Thoracic aorta (tissue), 2 donors: ENCODE measurements at regions not wholly inside any gene's neighbourhood (a gene's known extent, or its start where the extent isn't known, plus 50 kb on each side); places are given as distances from the start of the nearest gene placed in this dataset.

Experiments used
- ATAC-seq: fragments of 150-250 bp; one replicate; pipeline ENCODE4 v1.8.0; 2017; ENCODE audit warnings: low read depth; ENCODE audit not compliant: insufficient number of reproducible peaks, low FRiP score
- DNase-seq: peaks from one replicate; pipeline ENCODE4 v3.0.0-alpha.2; 2020; ENCODE audit warnings: low spot score
- H3K27ac ChIP-seq, 2 donors: fragments of 200-600 bp; sonication (generic); 1 replicate in 1 of 2; 2 replicates in 1 of 2; pipeline ENCODE4 v1.5.1; 2016; ENCODE audit warnings: mild to moderate bottlenecking in 2 of 2, moderate library complexity in 2 of 2
- H3K27me3 ChIP-seq: fragments of 200-600 bp; sonication (generic); replicated peaks from 2 replicates; pipeline ENCODE4 v1.6.0; 2016; ENCODE audit warnings: mild to moderate bottlenecking; ENCODE audit not compliant: insufficient read depth
- H3K36me3 ChIP-seq: fragments of 200-600 bp; sonication (generic); one replicate; pipeline ENCODE4 v1.5.1; 2016
- H3K4me1 ChIP-seq, 2 donors: fragments of 200-600 bp; sonication (generic); 1 replicate in 1 of 2; 2 replicates in 1 of 2; pipeline versions ENCODE4 v1.5.1 to v1.6.0; 2016; ENCODE audit warnings: low read depth in 2 of 2, mild to moderate bottlenecking in 1 of 2; ENCODE audit not compliant: control insufficient read depth in 1 of 2
- H3K4me3 ChIP-seq: fragments of 200-600 bp; sonication (generic); 2 replicates; pipeline ENCODE4 v1.5.1; 2016; ENCODE audit warnings: mild to moderate bottlenecking
- H3K9me3 ChIP-seq: fragments of 200-600 bp; sonication (generic); 2 replicates; pipeline ENCODE4 v1.5.1; 2016
- TF ChIP-seq, protein P1 (sequence below): fragments of 200-600 bp; sonication (generic); IDR thresholded peaks from one replicate; pipeline ENCODE4 v1.5.1; 2019; ENCODE audit warnings: antibody characterized with exemption

DNA sequence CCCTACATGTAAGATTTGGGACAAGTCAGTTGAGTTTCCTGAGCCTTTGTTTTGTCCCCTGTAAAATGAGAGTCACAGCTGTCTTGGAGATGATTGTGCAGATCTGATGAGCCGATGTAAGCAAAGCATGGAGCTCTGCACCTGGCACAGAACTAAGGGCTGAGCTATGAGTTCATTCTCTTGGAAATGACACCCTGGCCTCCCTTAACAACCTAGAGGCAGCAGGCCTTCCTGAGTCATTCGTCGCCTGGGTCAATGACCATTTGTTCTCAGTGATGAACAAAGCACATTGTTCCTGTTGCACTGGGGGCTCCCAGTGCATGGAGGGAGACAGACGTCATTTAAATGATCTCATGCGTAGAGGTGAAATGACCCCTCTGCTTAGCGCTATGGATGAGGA lies 62.8 kb upstream of the GCSH start:
- Histone ChIP-seq H3K27ac (no peak overlapping the region), H3K4me3 (no peak overlapping the region), H3K4me1 (no peaks in the 10 kb centered on the region), H3K27me3 (no peaks in the 10 kb centered on the region), H3K9me3 (no peaks in the 10 kb centered on the region), H3K36me3 (no peaks in the 10 kb centered on the region)
- TF ChIP-seq, protein P1, sequence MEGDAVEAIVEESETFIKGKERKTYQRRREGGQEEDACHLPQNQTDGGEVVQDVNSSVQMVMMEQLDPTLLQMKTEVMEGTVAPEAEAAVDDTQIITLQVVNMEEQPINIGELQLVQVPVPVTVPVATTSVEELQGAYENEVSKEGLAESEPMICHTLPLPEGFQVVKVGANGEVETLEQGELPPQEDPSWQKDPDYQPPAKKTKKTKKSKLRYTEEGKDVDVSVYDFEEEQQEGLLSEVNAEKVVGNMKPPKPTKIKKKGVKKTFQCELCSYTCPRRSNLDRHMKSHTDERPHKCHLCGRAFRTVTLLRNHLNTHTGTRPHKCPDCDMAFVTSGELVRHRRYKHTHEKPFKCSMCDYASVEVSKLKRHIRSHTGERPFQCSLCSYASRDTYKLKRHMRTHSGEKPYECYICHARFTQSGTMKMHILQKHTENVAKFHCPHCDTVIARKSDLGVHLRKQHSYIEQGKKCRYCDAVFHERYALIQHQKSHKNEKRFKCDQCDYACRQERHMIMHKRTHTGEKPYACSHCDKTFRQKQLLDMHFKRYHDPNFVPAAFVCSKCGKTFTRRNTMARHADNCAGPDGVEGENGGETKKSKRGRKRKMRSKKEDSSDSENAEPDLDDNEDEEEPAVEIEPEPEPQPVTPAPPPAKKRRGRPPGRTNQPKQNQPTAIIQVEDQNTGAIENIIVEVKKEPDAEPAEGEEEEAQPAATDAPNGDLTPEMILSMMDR, result no peak
- ATAC-seq (no peak), DNase-seq (no peak)

DNA sequence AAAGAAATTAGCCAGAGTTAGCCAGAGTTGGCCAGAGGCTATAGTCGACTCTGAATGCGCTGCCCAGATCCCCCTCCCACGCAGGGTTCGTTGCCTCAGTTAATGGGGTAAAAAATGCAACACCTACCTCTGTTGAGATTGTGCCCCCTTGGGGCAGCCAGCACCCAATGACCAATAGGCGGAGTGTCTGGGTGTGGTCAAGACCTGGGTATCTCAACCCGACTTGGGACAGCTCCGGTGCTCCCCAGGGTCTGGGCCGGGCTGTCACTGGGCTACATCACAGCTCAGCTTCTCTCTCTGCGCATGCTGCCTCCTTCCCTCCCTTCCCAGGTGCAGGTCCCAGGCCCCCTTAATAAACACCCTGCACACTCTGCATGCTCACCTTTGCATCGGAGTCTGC lies 59.6 kb upstream of the GCSH start:
- H3K27me3 ChIP-seq, result no peaks in the 10 kb centered on the region
- H3K27ac ChIP-seq, result no peak overlapping the region
- no peaks in the 10 kb centered on the region for H3K9me3 ChIP-seq
- ATAC-seq (no peak), DNase-seq (no peak)
- TF ChIP-seq, protein P1, result no peak
- no peak overlapping the region for H3K4me3 ChIP-seq
- no peaks in the 10 kb centered on the region for H3K4me1 ChIP-seq
- H3K36me3 ChIP-seq, result no peaks in the 10 kb centered on the region

DNA sequence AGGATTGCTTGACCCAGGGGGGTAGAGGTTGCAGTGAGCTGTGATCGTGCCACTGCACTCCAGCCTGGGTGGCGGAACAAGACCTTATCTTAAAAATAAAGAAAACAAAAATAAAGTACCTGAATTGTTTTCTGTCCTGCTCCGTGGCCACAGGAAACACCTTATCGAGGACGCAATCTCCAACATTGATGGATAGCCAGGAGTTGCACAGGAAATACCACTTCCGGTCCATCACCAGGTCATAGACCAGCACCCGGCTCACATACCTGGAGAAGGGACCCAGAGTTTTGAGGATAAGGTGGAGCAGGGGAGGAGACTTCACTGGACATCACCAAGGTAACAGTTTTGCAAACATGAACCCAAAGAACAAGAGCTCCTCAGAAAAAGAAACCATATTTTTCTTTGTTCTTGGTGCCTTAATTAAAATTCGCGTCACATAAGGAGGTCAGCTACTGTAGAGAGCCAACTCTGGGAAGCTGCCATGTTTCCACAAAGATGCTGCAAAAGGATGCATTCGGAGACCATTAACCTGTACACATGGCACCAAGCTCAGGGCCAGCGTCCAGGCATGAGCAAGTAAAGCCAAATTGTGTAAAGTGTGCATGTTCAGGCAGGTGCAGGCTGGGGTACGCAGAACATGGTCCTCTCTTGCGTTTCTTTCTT lies 55.6 kb upstream of the GCSH start:
- Histone ChIP-seq H3K9me3 (no peaks in the 10 kb centered on the region), H3K4me1 (no peaks in the 10 kb centered on the region), H3K36me3 (no peaks in the 10 kb centered on the region), H3K4me3 (no peak overlapping the region), H3K27me3 (no peaks in the 10 kb centered on the region), H3K27ac (no peak overlapping the region)
- TF ChIP-seq, protein P1, result no peak
- ATAC-seq, result no peak
- no peak for DNase-seq

DNA sequence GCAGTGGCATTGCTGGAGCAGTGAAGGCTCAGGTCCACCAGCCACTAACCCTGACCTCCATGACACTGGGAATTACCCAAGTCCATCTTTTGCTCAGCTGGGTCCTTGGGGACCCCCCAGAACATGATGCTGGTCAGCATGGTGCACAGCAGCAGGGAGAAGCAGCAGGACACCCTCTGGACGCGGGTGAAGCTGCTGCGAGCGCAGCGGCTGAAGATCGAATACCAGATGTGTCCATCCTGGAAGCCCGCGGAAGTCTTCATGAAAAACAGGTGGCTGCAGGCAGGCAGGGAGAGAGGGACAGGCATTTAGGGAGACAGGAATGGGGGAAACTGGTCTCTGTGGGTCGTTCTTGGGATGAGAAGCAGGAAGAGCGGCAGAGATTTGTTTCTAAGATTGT lies 53.4 kb upstream of the GCSH start:
- DNase-seq, result no peak
- no peaks in the 10 kb centered on the region for H3K9me3 ChIP-seq

DNA sequence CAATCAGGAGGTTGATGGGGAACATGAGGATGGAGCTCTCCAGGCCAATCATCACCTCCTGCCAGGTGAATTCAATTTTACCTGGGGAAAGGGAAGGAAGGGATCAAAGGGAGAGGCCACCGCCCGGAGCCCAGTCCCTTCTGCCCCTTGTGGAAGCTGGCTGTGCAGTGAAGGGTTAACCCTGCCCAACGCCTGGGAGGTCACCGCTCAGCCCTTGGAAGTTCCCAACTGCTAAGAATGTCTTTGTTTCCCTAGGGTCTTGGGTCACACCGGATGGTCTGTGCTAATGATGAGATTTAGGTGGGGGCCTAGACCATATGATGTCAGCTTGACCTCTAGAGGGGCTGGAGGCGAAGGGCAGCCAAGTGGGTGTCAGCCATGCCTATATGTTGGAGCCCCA lies 52.1 kb upstream of the GCSH start:
- no peaks in the 10 kb centered on the region for H3K36me3 ChIP-seq
- no peak for DNase-seq
- TF ChIP-seq, protein P1, result no peak

More for the DNA sequence above, 53.4 kb upstream of the GCSH start:
- H3K27ac ChIP-seq, result no peak overlapping the region
- H3K4me3 ChIP-seq, result no peak overlapping the region
- TF ChIP-seq, protein P1, result no peak
- no peaks in the 10 kb centered on the region for H3K4me1 ChIP-seq
- no peaks in the 10 kb centered on the region for H3K27me3 ChIP-seq
- H3K36me3 ChIP-seq, result no peaks in the 10 kb centered on the region
- no peak for ATAC-seq

More for the DNA sequence above, 52.1 kb upstream of the GCSH start:
- H3K4me1 ChIP-seq, result no peaks in the 10 kb centered on the region
- no peak for ATAC-seq
- H3K9me3 ChIP-seq, result no peaks in the 10 kb centered on the region
- H3K27ac ChIP-seq, result no peak overlapping the region
- H3K4me3 ChIP-seq, result no peak overlapping the region
- no peaks in the 10 kb centered on the region for H3K27me3 ChIP-seq
